ENCODE measurements at regions not wholly inside any gene's neighbourhood (a gene's known extent, or its start where the extent isn't known, plus 50 kb on each side); places are given as distances from the start of the nearest gene placed in this dataset.
"Not testable (repeated sequence)": the region's sequence is repeated elsewhere in the genome, so short reads cannot be mapped to it uniquely, and the experiment has no call there.

DNA sequence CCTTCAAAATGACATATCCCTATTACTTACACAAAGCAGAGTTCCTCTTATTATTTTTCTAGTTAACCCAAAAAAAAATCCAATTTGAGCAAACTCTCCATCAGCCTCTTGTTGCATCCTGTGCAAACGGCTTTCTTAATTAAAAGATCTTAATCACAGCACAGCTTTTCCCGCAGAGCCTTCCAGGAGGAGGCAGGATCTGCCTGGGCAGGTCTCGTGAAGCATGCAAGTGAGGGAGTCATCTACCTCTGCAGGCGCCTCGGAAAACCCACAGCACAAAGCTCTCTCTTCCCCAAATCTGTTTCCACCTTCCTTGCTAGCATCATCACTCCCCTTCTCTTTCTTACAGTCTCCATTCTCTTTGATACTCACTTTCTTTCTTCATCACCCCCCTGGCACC lies 100.4 kb downstream of the EN1 start:
- no peak for TF ChIP-seq EZH2phosphoT487 (IDR thresholded peaks at IDR 0.05; ENCODE audit: low read depth, severe bottlenecking, unreplicated experiment)
- TF ChIP-seq EZH2 (IDR thresholded peaks at IDR 0.05; ENCODE audit: borderline replicate concordance): no peak
- TF ChIP-seq, protein P1, sequence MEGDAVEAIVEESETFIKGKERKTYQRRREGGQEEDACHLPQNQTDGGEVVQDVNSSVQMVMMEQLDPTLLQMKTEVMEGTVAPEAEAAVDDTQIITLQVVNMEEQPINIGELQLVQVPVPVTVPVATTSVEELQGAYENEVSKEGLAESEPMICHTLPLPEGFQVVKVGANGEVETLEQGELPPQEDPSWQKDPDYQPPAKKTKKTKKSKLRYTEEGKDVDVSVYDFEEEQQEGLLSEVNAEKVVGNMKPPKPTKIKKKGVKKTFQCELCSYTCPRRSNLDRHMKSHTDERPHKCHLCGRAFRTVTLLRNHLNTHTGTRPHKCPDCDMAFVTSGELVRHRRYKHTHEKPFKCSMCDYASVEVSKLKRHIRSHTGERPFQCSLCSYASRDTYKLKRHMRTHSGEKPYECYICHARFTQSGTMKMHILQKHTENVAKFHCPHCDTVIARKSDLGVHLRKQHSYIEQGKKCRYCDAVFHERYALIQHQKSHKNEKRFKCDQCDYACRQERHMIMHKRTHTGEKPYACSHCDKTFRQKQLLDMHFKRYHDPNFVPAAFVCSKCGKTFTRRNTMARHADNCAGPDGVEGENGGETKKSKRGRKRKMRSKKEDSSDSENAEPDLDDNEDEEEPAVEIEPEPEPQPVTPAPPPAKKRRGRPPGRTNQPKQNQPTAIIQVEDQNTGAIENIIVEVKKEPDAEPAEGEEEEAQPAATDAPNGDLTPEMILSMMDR (IDR thresholded peaks at IDR 0.05; ENCODE audit: poor library complexity): no peak
- 80% methylated on average over 5 of the region's 5 CpGs for WGBS (ENCODE audit: low lambda C conversion rate, missing lambda C conversion rate)
- no peak for DNase-seq (ENCODE audit: low spot score)
- Histone ChIP-seq H2AFZ (no peak overlapping the region), H3K27me3 (no peaks in the 10 kb centered on the region), H3K4me3 (no peak overlapping the region), H3K9me3 (ENCODE audit: low read depth) (peaks cover 6% of the 10 kb centered on the region), H4K20me1 (ENCODE audit: insufficient read depth, poor library complexity, severe bottlenecking) (no peaks in the 10 kb centered on the region), H3K9me2 (replicated peaks; ENCODE audit: insufficient read depth) (no peaks in the 10 kb centered on the region), H3K79me2 (no peaks in the 10 kb centered on the region), H3K36me3 (replicated peaks; ENCODE audit: insufficient read depth, low read depth) (no peaks in the 10 kb centered on the region), H3K4me1 (ENCODE audit: insufficient read depth) (no peaks in the 10 kb centered on the region), H3K4me2 (no peak overlapping the region), H3K27ac (no peak overlapping the region)

DNA sequence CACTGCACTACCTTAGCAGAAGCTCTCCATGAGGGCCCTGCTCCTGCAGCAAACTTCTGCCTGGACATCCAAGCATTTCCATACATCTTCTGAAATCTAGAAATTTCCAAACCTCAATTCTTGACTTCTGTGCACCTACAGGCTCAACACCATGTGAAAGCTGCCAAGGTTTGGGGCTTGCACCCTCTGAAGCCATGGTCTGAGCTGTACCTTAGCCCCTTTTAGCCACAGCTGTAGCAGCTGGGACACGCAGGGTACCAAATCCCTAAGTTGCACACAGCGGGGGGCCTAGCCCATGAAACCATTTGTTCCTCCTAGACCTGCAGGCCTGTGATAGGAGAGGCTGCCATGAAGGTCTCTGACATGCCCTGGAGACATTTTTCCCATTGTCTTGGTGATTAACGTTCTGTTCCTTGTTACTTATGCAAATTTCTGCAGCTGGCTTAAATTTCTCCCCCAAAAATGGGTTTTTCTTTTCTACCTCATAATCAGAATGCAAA lies 102.7 kb downstream of the EN1 start:
- H3K4me3 ChIP-seq; H3K27ac ChIP-seq; H3K27me3 ChIP-seq; DNase-seq (ENCODE audit: low spot score); H3K9me2 ChIP-seq (replicated peaks; ENCODE audit: insufficient read depth); H3K9me3 ChIP-seq (ENCODE audit: low read depth); H3K79me2 ChIP-seq; H3K4me2 ChIP-seq; H3K4me1 ChIP-seq (ENCODE audit: insufficient read depth); H2AFZ ChIP-seq; H3K36me3 ChIP-seq (replicated peaks; ENCODE audit: insufficient read depth, low read depth); H4K20me1 ChIP-seq (ENCODE audit: insufficient read depth, poor library complexity, severe bottlenecking): not testable (repeated sequence)
- 81% methylated on average over 3 of the region's 3 CpGs for WGBS (ENCODE audit: low lambda C conversion rate, missing lambda C conversion rate)

DNA sequence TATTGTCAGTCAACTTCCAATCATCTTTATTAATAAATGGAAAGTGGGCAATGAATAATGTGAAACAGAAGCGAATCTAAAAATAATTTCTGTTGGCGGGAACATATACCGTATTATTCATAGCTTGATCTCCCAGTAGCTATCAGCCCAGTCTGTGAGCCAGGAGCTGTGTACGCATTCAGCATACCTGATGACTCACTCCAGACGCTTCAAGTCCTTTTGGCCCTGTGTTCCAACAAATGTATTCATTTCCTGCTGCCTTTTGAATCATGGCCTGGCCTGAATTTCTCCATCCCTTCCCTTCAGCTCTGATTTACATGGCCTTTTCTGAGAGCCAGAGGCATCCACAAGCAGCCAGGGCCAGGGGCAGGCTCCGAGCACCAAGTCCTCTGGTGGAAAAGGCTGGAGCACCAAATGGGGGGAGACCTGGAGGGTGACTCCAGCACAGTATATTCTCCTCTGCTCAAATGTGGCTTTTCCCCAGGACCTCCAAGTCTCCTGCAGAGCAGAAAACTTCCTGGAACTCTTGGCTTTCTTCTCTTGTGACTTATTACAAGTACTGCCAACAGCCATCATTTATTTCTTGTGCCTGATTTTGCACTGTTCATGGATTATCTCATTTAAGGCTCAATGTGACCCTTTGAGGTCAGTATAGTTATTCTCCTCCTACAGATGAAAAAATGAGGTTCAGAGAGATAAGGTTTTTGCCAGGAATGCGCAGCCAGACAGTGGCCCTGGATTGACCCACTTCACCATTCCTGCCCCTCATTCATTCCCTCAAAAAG lies 108.7 kb downstream of the EN1 start:
- Histone ChIP-seq H3K27ac (no peak overlapping the region), H3K9me2 (replicated peaks; ENCODE audit: insufficient read depth) (no peaks in the 10 kb centered on the region), H4K20me1 (ENCODE audit: insufficient read depth, poor library complexity, severe bottlenecking) (no peaks in the 10 kb centered on the region), H3K4me2 (no peak overlapping the region), H3K4me3 (no peak overlapping the region), H3K79me2 (no peaks in the 10 kb centered on the region), H3K9me3 (ENCODE audit: low read depth) (no peaks in the 10 kb centered on the region), H2AFZ (no peak overlapping the region), H3K27me3 (no peaks in the 10 kb centered on the region), H3K4me1 (ENCODE audit: insufficient read depth) (no peaks in the 10 kb centered on the region), H3K36me3 (replicated peaks; ENCODE audit: insufficient read depth, low read depth) (no peaks in the 10 kb centered on the region)
- 64% methylated on average over 7 of the region's 7 CpGs for WGBS (ENCODE audit: low lambda C conversion rate, missing lambda C conversion rate)
- TF ChIP-seq, protein P1 (IDR thresholded peaks at IDR 0.05; ENCODE audit: poor library complexity): no peak
- TF ChIP-seq EZH2phosphoT487 (IDR thresholded peaks at IDR 0.05; ENCODE audit: low read depth, severe bottlenecking, unreplicated experiment) (no peak), EZH2 (IDR thresholded peaks at IDR 0.05; ENCODE audit: borderline replicate concordance) (no peak)
- DNase-seq (ENCODE audit: low spot score): peak; percentile 80

DNA sequence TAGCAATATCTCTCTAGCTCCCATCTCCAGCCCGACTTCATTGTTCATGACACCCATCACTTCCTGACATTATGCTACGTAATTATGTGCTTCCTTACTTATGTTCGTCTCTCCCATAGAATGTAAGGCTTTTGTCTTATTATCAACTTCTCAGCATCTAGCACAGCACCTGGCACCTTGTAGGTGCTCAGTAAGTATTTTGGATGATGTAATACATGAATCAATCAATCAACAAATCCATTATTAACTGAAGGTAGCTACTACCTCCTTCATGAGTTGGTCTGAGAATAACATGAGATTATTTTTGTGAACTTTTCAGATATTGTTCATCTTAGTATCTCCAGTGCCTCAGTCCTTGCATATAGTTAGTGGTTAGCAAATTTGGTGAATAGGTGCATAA lies 109.3 kb downstream of the EN1 start:
- H3K4me3 ChIP-seq: no peak overlapping the region
- no peaks in the 10 kb centered on the region for H4K20me1 ChIP-seq (ENCODE audit: insufficient read depth, poor library complexity, severe bottlenecking)
- 94% methylated on average over 3 of the region's 3 CpGs for WGBS (ENCODE audit: low lambda C conversion rate, missing lambda C conversion rate)
- no peak overlapping the region for H3K27ac ChIP-seq
- TF ChIP-seq EZH2phosphoT487 (IDR thresholded peaks at IDR 0.05; ENCODE audit: low read depth, severe bottlenecking, unreplicated experiment) (no peak), EZH2 (IDR thresholded peaks at IDR 0.05; ENCODE audit: borderline replicate concordance) (no peak)
- TF ChIP-seq, protein P1 (IDR thresholded peaks at IDR 0.05; ENCODE audit: poor library complexity): no peak
- no peaks in the 10 kb centered on the region for H3K9me2 ChIP-seq (replicated peaks; ENCODE audit: insufficient read depth)
- no peak overlapping the region for H2AFZ ChIP-seq
- no peaks in the 10 kb centered on the region for H3K36me3 ChIP-seq (replicated peaks; ENCODE audit: insufficient read depth, low read depth)
- H3K4me2 ChIP-seq: no peak overlapping the region
- no peaks in the 10 kb centered on the region for H3K79me2 ChIP-seq
- no peaks in the 10 kb centered on the region for H3K4me1 ChIP-seq (ENCODE audit: insufficient read depth)
- DNase-seq (ENCODE audit: low spot score): no peak
- no peaks in the 10 kb centered on the region for H3K27me3 ChIP-seq
- no peaks in the 10 kb centered on the region for H3K9me3 ChIP-seq (ENCODE audit: low read depth)

All from hepatocyte (in vitro differentiated cells).